Endothelial cell of umbilical vein (primary cell): ENCODE measurements at regions not wholly inside any gene's neighbourhood (a gene's known extent, or its start where the extent isn't known, plus 50 kb on each side); places are given as distances from the start of the nearest gene placed in this dataset.

Experiments
- CTCF ChIP-seq, 2 donors: IDR thresholded peaks; 1 replicate in 1 of 2; 2 replicates in 1 of 2; pipeline ENCODE4 v1.5.1; 2011; ENCODE audit warnings: low read length in 2 of 2, mild to moderate bottlenecking in 2 of 2, moderate library complexity in 2 of 2, control low read depth in 1 of 2, inconsistent platforms in 1 of 2, low read depth in 1 of 2; ENCODE audit not compliant: insufficient read depth in 1 of 2; ENCODE audit errors: extremely low read depth in 1 of 2
- EZH2 ChIP-seq: IDR thresholded peaks from 2 replicates; pipeline ENCODE4 v1.6.1; 2012; ENCODE audit warnings: borderline replicate concordance, low read depth, mild to moderate bottlenecking, moderate library complexity, low read length, inconsistent platforms; ENCODE audit not compliant: severe bottlenecking
- MAX ChIP-seq: IDR thresholded peaks from 2 replicates; pipeline ENCODE4 v1.6.1; 2011; ENCODE audit not compliant: insufficient read depth, insufficient read length
- POLR2A ChIP-seq: IDR thresholded peaks from 2 replicates; pipeline ENCODE4 v1.6.1; 2012; ENCODE audit warnings: low read depth, mild to moderate bottlenecking, control low read depth, low read length
- POLR2AphosphoS5 ChIP-seq: IDR thresholded peaks from 2 replicates; pipeline ENCODE4 v1.6.1; 2012; ENCODE audit warnings: low read depth, mild to moderate bottlenecking, control low read depth, low read length, moderate library complexity; ENCODE audit not compliant: insufficient read depth

GRCh38 chr5:141745390-141745789 lies 63.4 kb upstream of the ARAP3 start:
- no peak for TF ChIP-seq CTCF (IDR thresholded peaks at IDR 0.05; ENCODE audit: extremely low read depth in 1 of 2, insufficient read depth in 1 of 2, low read depth in 1 of 2, low read length in 2 of 2)
- no peak for TF ChIP-seq POLR2AphosphoS5
- no peak for TF ChIP-seq EZH2
- no peak for TF ChIP-seq MAX
- no peak for TF ChIP-seq POLR2A
